Epithelial cell of prostate (primary cell): ENCODE measurements at regions not wholly inside any gene's neighbourhood (a gene's known extent, or its start where the extent isn't known, plus 50 kb on each side); places are given as distances from the start of the nearest gene placed in this dataset.
"Not testable (repeated sequence)": the region's sequence is repeated elsewhere in the genome, so short reads cannot be mapped to it uniquely, and the experiment has no call there.

ENCODE experiments used
- DNase-seq: peaks from one replicate; pipeline ENCODE4 v3.0.0-alpha.2; 2011; ENCODE audit warnings: low read depth, low spot score
- H3K27ac ChIP-seq: fragments of 450-650 bp; 2 replicates; pipeline ENCODE4 v1.5.1; 2017; ENCODE audit warnings: mild to moderate bottlenecking

GRCh38 chr2:89106369-89107019 lies 415.0 kb downstream of the RPIA start:
- not testable (repeated sequence) for H3K27ac ChIP-seq, DNase-seq

DNA sequence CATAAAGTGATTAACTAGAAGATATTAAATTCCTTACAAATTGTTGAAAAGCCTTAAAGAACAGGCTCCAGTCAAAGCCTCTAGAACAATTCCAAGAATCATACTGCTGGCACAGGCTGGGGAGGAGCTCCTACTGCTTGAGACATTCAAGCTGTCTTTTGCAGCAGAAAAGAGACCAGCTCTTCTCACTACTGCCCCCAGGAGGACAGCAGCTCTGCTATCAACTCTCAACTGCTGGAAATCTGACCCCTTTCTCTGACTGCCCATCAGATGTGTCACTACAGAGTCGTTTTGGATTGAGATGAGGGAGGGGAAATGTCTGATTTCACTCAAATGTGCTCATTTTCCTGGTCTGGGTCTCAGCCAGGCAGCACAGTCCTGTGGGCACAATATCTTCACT lies 421.0 kb downstream of the RPIA start:
- not testable (repeated sequence) for H3K27ac ChIP-seq, DNase-seq

DNA sequence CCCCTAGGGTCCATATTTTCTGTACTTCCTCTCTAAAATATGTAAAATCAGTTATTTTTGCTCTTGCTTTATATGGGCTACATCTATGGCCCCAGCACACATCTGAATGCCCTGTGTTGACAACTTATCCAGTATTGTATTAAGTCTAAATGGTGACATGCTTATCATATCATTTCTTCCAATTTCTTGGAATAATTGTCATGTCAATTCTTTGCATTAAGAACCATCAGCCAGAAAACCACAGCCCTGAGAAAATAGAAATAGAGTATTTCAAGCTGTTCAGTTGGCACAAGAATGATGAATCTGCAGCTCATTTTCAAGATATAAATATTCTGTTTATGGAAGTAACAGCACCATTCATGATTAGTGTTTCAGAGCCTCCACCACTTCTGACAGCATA lies 421.8 kb downstream of the RPIA start:
- not testable (repeated sequence) for H3K27ac ChIP-seq, DNase-seq

DNA sequence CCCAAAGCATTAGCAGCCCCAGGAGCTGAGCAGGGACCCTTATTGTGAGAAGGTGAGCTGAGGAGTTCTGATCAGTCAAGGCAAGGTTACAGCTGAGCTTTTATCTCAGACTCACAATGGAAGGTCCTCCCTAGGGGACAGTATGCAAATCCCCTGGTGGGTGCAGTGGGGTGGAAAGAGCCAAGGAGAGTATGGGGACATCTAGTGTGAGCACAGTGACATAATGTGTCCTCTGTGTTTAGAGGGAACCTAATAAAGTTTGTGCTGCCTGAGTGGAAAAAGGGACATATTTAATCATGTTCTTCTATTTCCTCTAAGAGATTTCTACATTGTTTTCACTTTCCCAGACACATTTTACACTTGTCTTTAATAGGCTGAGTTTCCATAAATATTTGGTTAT lies 438.0 kb downstream of the RPIA start:
- DNase-seq, H3K27ac ChIP-seq: not testable (repeated sequence)

- not testable (repeated sequence) for DNase-seq, H3K27ac ChIP-seq
Observed at GRCh38 chr2:89130665-89131308, 439.3 kb downstream of the RPIA start.

DNA sequence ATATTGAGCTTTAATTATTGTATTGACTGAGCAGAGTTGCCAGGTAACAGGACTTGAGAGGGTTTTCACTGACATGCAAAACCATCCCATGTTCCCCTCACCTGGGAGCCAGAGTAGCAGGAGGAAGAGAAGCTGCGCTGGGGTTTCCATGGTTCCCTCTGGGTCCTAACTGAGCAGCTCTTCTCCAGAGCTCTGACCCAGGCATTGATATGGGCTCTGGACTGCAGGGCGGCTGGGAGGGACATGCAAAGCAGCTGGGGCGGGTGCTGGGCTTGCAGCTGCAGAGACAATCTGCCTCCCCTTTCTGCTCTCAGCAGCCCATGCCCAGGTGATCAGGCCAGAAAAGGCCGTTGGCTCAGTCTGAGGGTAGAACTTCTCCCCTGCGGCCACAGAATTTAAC lies 451.5 kb downstream of the RPIA start:
- DNase-seq, H3K27ac ChIP-seq: not testable (repeated sequence)

- not testable (repeated sequence) for H3K27ac ChIP-seq, DNase-seq
Observed at GRCh38 chr2:89145342-89145741, 453.9 kb downstream of the RPIA start.

DNA sequence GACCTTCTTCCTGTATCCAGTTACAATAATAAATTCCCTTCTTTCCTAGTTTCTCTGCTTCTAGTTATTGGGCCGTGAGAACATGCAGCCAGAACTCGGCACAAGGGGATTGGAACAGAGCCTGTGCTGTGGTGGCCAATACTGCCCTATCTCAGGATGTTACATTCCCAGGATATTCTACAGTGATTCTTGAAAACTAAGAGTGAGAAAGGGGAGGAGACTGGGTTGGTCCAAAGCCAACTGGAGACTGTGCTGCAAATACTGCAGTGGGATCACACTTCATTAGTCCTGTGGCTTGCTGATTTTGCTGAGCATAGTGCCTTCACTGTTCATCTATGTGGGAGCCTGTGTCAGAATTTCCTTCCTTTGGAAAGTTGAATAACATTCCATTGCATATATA lies 456.8 kb downstream of the RPIA start:
- not testable (repeated sequence) for H3K27ac ChIP-seq, DNase-seq

DNA sequence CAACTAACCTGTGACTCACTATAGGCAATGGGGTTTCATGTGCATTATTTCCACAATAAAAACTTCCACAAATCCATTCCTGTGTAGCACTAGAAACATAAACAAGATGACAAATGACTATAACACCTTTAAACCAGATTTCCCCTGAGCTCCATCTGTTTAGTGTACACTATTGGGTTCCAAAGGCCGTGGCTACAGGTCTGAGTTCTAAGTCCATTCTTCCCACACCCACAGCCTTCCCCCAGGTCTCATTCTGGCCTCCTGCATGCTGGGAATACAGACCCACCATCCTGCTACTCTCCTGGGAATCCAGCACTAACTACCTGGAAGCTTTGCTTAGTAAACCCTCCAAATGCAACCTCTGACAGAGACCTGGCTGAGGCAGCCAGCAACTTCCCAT lies 460.2 kb downstream of the RPIA start:
- not testable (repeated sequence) for H3K27ac ChIP-seq, DNase-seq

DNA sequence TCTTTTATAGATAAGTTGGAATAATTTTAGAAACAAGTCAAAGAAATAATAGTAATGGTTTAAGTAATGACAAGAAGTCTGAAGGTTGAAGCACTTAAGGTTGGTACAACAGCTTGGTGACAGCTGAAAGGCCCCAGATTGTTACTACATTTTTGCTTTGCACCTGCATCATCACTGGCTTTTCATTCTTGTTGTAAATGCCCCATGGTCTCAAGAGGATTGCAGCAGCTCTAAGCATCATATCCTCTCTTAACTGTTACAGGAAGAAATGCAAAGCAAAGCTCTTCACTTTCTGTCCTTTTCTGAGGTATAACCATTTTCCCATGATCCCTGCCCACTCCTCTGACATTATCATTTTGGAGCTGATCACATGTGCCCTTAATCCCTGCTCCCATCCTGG lies 461.0 kb downstream of the RPIA start:
- not testable (repeated sequence) for H3K27ac ChIP-seq, DNase-seq

- not testable (repeated sequence) for DNase-seq, H3K27ac ChIP-seq
Observed at GRCh38 chr2:89153210-89153609, 461.7 kb downstream of the RPIA start.

- not testable (repeated sequence) for H3K27ac ChIP-seq, DNase-seq
Observed at GRCh38 chr2:89154247-89154682, 462.8 kb downstream of the RPIA start.

GRCh38 chr2:89160306-89160705 lies 468.8 kb downstream of the RPIA start:
- not testable (repeated sequence) for DNase-seq, H3K27ac ChIP-seq

DNA sequence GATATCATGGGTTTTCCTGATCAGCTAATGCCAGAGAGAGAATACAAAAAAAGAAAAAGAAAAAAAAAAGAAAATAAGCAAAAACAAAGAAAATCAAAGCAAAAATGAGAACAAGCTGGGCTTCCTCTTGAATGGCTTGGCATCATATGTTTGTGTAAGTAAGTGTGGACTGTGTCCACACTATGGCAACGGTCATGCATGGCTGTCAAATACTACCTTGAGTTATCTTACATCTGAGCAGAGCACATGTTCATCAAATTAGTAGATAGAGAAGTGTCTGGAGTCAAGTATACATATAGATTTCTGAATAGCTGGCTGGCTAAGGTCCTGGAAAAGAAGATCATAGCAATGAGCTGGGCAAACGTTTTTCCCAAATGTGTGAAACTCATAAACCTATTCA lies 470.2 kb downstream of the RPIA start:
- DNase-seq: not testable (repeated sequence)

GRCh38 chr2:89170506-89171173 lies 479.2 kb downstream of the RPIA start:
- DNase-seq, H3K27ac ChIP-seq: not testable (repeated sequence)

More for the DNA sequence above, 470.2 kb downstream of the RPIA start:
- not testable (repeated sequence) for H3K27ac ChIP-seq

DNA sequence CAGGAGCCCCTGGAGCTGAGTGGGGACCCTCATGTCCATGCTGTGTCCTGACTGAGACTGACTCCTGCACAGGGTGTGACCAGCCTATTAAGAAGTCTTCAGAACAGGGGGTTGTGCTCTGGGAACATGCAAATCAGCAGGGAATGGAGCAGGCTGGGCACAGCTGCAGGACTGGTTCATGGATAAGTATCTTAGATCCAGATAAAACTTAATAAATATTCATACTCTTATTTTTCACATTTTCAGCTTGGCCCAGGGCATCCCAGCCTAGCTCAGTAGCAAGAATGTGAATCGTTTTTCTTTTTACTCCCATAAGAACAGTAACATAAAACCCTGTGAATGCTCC lies 479.7 kb downstream of the RPIA start:
- DNase-seq, H3K27ac ChIP-seq: not testable (repeated sequence)

- DNase-seq, H3K27ac ChIP-seq: not testable (repeated sequence)
Observed at GRCh38 chr2:89177004-89177403, 485.5 kb downstream of the RPIA start.

DNA sequence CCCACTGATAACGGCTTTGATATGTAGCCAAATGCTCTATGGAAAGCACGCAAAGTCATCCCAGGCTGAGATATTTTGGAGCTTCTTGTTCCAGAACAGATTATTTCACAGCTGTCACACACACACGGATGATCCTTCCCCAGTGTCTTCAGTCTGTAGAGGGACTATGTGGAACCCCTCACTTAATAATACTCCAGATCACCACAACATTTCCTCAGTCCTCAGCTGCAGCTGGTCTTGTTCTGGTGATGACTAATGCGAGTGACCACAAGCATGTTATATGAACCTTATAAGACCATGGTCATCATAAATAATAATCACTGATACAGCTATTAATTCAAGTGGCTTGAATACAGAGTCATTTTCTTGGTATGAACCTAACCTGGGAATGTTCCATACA lies 490.7 kb downstream of the RPIA start:
- H3K27ac ChIP-seq, DNase-seq: not testable (repeated sequence)

GRCh38 chr2:89184746-89185145 lies 493.3 kb downstream of the RPIA start:
- not testable (repeated sequence) for DNase-seq, H3K27ac ChIP-seq

DNA sequence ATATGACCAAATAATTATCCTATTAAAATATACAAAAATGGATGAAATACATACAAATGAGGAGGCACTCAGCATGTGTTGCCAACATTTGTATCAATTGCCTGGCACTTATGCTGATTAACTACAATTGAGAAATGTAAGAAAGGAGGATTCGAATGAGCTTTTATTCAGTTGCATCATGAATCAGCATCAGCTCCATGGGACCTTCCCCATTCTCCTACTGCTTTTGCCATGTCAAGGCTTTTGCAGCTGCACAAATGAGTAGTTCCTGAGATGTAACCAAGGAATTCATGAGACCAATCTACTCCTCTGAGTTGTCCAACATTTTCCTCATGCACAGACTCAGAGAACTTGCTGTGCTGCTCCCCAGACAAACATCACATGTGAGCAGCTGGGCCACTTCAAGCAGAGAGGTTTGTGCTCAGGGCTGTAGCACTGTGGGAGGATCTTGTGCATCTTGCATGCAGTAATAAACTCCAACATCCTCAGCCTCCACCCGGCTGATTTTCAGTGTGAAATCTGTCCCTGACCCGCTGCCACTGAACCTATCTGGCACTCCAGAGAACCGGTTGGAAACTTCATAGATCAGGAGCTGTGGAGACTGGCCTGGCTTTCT lies 504.3 kb downstream of the RPIA start:
- H3K27ac ChIP-seq, DNase-seq: not testable (repeated sequence)

GRCh38 chr2:89196719-89197118 lies 505.2 kb downstream of the RPIA start:
- DNase-seq, H3K27ac ChIP-seq: not testable (repeated sequence)
